PC-9 (cell line): ENCODE measurements at regions not wholly inside any gene's neighbourhood (a gene's known extent, or its start where the extent isn't known, plus 50 kb on each side); places are given as distances from the start of the nearest gene placed in this dataset.

Experiments
- EZH2 ChIP-seq: fragments of 200-600 bp; sonication (generic); IDR thresholded peaks from 2 replicates; pipeline ENCODE4 v1.8.0; 2017; ENCODE audit warnings: antibody characterized with exemption, low read depth
- TF ChIP-seq, protein P1 (sequence below): fragments of 200-600 bp; sonication (generic); conservative IDR thresholded peaks from 2 replicates; pipeline ENCODE4 v1.6.1; 2017; ENCODE audit warnings: mixed run types, antibody characterized with exemption, mild to moderate bottlenecking, moderate library complexity

DNA sequence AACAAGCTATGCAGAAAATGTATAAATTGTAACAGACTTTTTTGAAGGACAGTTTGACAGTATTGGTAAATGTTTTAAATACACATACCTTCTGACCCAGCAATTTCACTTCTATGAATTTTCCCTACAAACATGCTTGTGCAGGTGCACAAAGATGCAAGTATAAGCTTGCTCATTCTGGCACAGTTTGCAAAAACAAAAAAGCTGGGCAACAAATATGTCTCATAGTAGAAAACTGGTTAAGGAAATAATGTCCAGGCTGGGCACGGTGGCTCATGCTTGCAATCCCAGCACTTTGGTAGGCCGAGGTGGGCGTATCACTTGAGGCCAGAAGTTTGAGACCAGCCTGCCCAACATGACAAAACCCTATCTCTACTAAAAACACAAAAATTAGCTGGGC is 96.9 kb upstream of the NEDD4L start:
- TF ChIP-seq, protein P1, sequence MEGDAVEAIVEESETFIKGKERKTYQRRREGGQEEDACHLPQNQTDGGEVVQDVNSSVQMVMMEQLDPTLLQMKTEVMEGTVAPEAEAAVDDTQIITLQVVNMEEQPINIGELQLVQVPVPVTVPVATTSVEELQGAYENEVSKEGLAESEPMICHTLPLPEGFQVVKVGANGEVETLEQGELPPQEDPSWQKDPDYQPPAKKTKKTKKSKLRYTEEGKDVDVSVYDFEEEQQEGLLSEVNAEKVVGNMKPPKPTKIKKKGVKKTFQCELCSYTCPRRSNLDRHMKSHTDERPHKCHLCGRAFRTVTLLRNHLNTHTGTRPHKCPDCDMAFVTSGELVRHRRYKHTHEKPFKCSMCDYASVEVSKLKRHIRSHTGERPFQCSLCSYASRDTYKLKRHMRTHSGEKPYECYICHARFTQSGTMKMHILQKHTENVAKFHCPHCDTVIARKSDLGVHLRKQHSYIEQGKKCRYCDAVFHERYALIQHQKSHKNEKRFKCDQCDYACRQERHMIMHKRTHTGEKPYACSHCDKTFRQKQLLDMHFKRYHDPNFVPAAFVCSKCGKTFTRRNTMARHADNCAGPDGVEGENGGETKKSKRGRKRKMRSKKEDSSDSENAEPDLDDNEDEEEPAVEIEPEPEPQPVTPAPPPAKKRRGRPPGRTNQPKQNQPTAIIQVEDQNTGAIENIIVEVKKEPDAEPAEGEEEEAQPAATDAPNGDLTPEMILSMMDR, result no peak
- no peak for TF ChIP-seq EZH2
